Tibial artery (tissue), 4 donors: ENCODE measurements at regions not wholly inside any gene's neighbourhood (a gene's known extent, or its start where the extent isn't known, plus 50 kb on each side); places are given as distances from the start of the nearest gene placed in this dataset.
A peak's percentile ranks its signal among the peaks of the same experiment; 100 is the strongest.

Experiments used
- DNase-seq, 2 donors: peaks; one replicate each; pipeline ENCODE4 v3.0.0-alpha.2; 2019
- H3K27ac ChIP-seq, 2 donors: fragments of 200-600 bp; sonication (generic) in 1 of 2; 1 replicate in 1 of 2; 2 replicates in 1 of 2; pipeline ENCODE4 v1.5.1; 2018 to 2019; ENCODE audit warnings: mild to moderate bottlenecking in 1 of 2
- H3K27me3 ChIP-seq, 2 donors: fragments of 200-600 bp; sonication (generic) in 1 of 2; one replicate each; pipeline versions ENCODE4 v1.5.1 to v1.6.0; 2016 to 2019
- H3K36me3 ChIP-seq, 3 donors: fragments of 200-600 bp; sonication (generic) in 2 of 3; one replicate each; pipeline ENCODE4 v1.5.1; 2016 to 2019; ENCODE audit warnings: mild to moderate bottlenecking in 2 of 3
- H3K4me1 ChIP-seq, 4 donors: fragments of 200-600 bp; sonication (generic) in 2 of 4; 1 replicate in 3 of 4; 2 replicates in 1 of 4; pipeline ENCODE4 v1.5.1; 2016 to 2019
- H3K4me3 ChIP-seq, 2 donors: fragments of 200-600 bp; sonication (generic) in 1 of 2; 1 replicate in 1 of 2; 2 replicates in 1 of 2; pipeline ENCODE4 v1.5.1; 2018 to 2019; ENCODE audit warnings: mild to moderate bottlenecking in 2 of 2
- H3K9me3 ChIP-seq, 3 donors: fragments of 200-600 bp; sonication (generic) in 1 of 3; one replicate each; pipeline ENCODE4 v1.5.1; 2016 to 2019
- CTCF ChIP-seq, 2 experiments: fragments of 200-600 bp in 1 of 2; fragments of 450-650 bp in 1 of 2; IDR thresholded peaks; one replicate each; pipeline ENCODE4 v1.5.1; 2017 to 2019; ENCODE audit warnings: antibody characterized with exemption in 2 of 2, mild to moderate bottlenecking in 1 of 2, moderate library complexity in 1 of 2
- intact Hi-C: fragments of 100-400 bp; cut with DNase I; formaldehyde crosslinking; loops from one replicate; pipeline ENCODE4 v1.15.0; 2023; ENCODE audit warnings: low total_unique reads

GRCh38 chr4:128387600-128388351, 100.2 kb upstream of the PGRMC2 start:
- TF ChIP-seq CTCF (IDR thresholded peaks at IDR 0.05): no peak
- intact Hi-C loops: loop anchor here (2.0 kb wide), 1 partner anchor 101 kb away; the partner anchor contains the start of gene PGRMC2
- H3K9me3 ChIP-seq: no peaks in the 10 kb centered on the region
- H3K27me3 ChIP-seq: no peaks in the 10 kb centered on the region
- H3K27ac ChIP-seq: peak overlapping the region; percentile 60 to 77
- H3K4me3 ChIP-seq: no peak overlapping the region
- H3K4me1 ChIP-seq: peaks cover 0 to 32% (median 26%) of the 10 kb centered on the region in 4 donors
- no peak for DNase-seq
- no peaks in the 10 kb centered on the region for H3K36me3 ChIP-seq

- H3K9me3 ChIP-seq: no peaks in the 10 kb centered on the region
- no peaks in the 10 kb centered on the region for H3K27me3 ChIP-seq
- peak overlapping the region; percentile 60 to 77 for H3K27ac ChIP-seq
- H3K36me3 ChIP-seq: no peaks in the 10 kb centered on the region
- intact Hi-C loops: loop anchor here (2.0 kb wide), 1 partner anchor 100 kb away; the partner anchor contains the start of gene PGRMC2
- H3K4me1 ChIP-seq: peaks cover 0 to 28% (median 26%) of the 10 kb centered on the region in 4 donors
- DNase-seq: peak; percentile 95 to 98
- no peak overlapping the region for H3K4me3 ChIP-seq
- peak in 1 of 2 experiments; percentile 7 for TF ChIP-seq CTCF (IDR thresholded peaks at IDR 0.05)
These were observed 99.4 kb upstream of the PGRMC2 start for GRCh38 chr4:128386761-128387599.

- H3K27me3 ChIP-seq: no peaks in the 10 kb centered on the region
- intact Hi-C loops: loop anchor here (2.0 kb wide), 1 partner anchor 99 kb away; the partner anchor contains the start of gene PGRMC2
- peaks cover 0 to 28% (median 26%) of the 10 kb centered on the region in 4 donors for H3K4me1 ChIP-seq
- no peaks in the 10 kb centered on the region for H3K9me3 ChIP-seq
- DNase-seq: no peak
- H3K36me3 ChIP-seq: no peaks in the 10 kb centered on the region
- no peak for TF ChIP-seq CTCF (IDR thresholded peaks at IDR 0.05)
- no peak overlapping the region for H3K4me3 ChIP-seq
- peak overlapping the region; percentile 60 to 77 for H3K27ac ChIP-seq
These were observed 98.2 kb upstream of the PGRMC2 start for GRCh38 chr4:128385683-128386304.

GRCh38 chr4:128384765-128385598, 97.4 kb upstream of the PGRMC2 start:
- Histone ChIP-seq H3K4me3 (no peak overlapping the region), H3K36me3 (no peaks in the 10 kb centered on the region), H3K9me3 (no peaks in the 10 kb centered on the region), H3K27me3 (no peaks in the 10 kb centered on the region), H3K27ac (peak overlapping the region; percentile 60 to 77), H3K4me1 (peaks cover 0 to 28% (median 26%) of the 10 kb centered on the region in 4 donors)
- TF ChIP-seq CTCF (IDR thresholded peaks at IDR 0.05): no peak
- DNase-seq: no peak
- intact Hi-C loops: no loop called here

- Histone ChIP-seq H3K36me3 (no peaks in the 10 kb centered on the region), H3K9me3 (no peaks in the 10 kb centered on the region), H3K27me3 (no peaks in the 10 kb centered on the region), H3K27ac (no peak overlapping the region), H3K4me3 (no peak overlapping the region), H3K4me1 (peaks cover 0 to 28% (median 26%) of the 10 kb centered on the region in 4 donors)
- no peak for DNase-seq
- intact Hi-C loops: no loop called here
- TF ChIP-seq CTCF (IDR thresholded peaks at IDR 0.05): no peak
These were observed 96.5 kb upstream of the PGRMC2 start for GRCh38 chr4:128384091-128384520.
